SK-N-SH treated with all-trans-retinoic acid at 6 μM for 48 hours (cell line): ENCODE measurements at regions not wholly inside any gene's neighbourhood (a gene's known extent, or its start where the extent isn't known, plus 50 kb on each side); places are given as distances from the start of the nearest gene placed in this dataset.

ENCODE experiments used
- ATAC-seq: fragments of 200-7000 bp; cut with Tn5 transposase; 3 replicates; pipeline ENCODE4 v1.9.1; 2020; ENCODE audit warnings: mild to moderate bottlenecking, moderate library complexity
- ARNTL ChIP-seq: fragments of 450-650 bp; formaldehyde crosslinking; IDR thresholded peaks from 2 replicates; pipeline ENCODE4 v1.5.0; 2020; ENCODE audit warnings: low read depth, mild to moderate bottlenecking, moderate library complexity, borderline replicate concordance
- BACH2 ChIP-seq: fragments of 250-450 bp; sonication (Bioruptor Pico); IDR thresholded peaks from 2 replicates; pipeline ENCODE4 v1.9.0; 2021; ENCODE audit warnings: mild to moderate bottlenecking, borderline replicate concordance
- CREB5 ChIP-seq: fragments of 250-450 bp; sonication (Bioruptor Pico); IDR thresholded peaks from 2 replicates; pipeline ENCODE4 v1.5.1; 2020; ENCODE audit warnings: low read depth, mild to moderate bottlenecking, moderate library complexity
- CSDC2 ChIP-seq: fragments of 250-450 bp; sonication (Bioruptor Pico); IDR thresholded peaks from 2 replicates; pipeline ENCODE4 v1.5.0; 2020; ENCODE audit warnings: mild to moderate bottlenecking, moderate library complexity
- GLIS3 ChIP-seq: fragments of 250-450 bp; sonication (Bioruptor Pico); IDR thresholded peaks from 2 replicates; pipeline ENCODE4 v1.5.0; 2020; ENCODE audit warnings: mild to moderate bottlenecking, moderate library complexity
- ISL1 ChIP-seq: fragments of 250-450 bp; sonication (Bioruptor Pico); IDR thresholded peaks from 2 replicates; pipeline ENCODE4 v2.1.2; 2022; ENCODE audit warnings: mild to moderate bottlenecking, moderate library complexity
- OSR1 ChIP-seq: fragments of 250-450 bp; sonication (Bioruptor Pico); IDR thresholded peaks from 2 replicates; pipeline ENCODE4 v1.8.0; 2022; ENCODE audit warnings: moderate library complexity, mild to moderate bottlenecking, inconsistent platforms
- PATZ1 ChIP-seq: fragments of 250-450 bp; sonication (Bioruptor Pico); IDR thresholded peaks from 2 replicates; pipeline ENCODE4 v1.8.0; 2020; ENCODE audit warnings: mild to moderate bottlenecking, moderate library complexity, borderline replicate concordance
- PPARA ChIP-seq: fragments of 250-450 bp; sonication (Bioruptor Pico); IDR thresholded peaks from 2 replicates; pipeline ENCODE4 v1.5.0; 2020; ENCODE audit warnings: mild to moderate bottlenecking, borderline replicate concordance
- RARB ChIP-seq: fragments of 250-450 bp; sonication (Bioruptor Pico); IDR thresholded peaks from 2 replicates; pipeline ENCODE4 v1.8.0; 2021; ENCODE audit warnings: mild to moderate bottlenecking, moderate library complexity
- SNAI2 ChIP-seq: fragments of 250-450 bp; sonication (Bioruptor Pico); IDR thresholded peaks from 2 replicates; pipeline ENCODE4 v1.5.0; 2020; ENCODE audit warnings: mild to moderate bottlenecking, moderate library complexity
- TCF4 ChIP-seq: fragments of 250-450 bp; sonication (Bioruptor Pico); IDR thresholded peaks from 2 replicates; pipeline ENCODE4 v1.8.0; 2021; ENCODE audit warnings: mild to moderate bottlenecking, moderate library complexity, borderline replicate concordance
- TOX ChIP-seq: fragments of 250-450 bp; sonication (Bioruptor Pico); IDR thresholded peaks from 2 replicates; pipeline ENCODE4 v1.8.0; 2021; ENCODE audit warnings: mild to moderate bottlenecking, moderate library complexity, borderline replicate concordance
- ZC3H10 ChIP-seq: fragments of 250-450 bp; sonication (Bioruptor Pico); IDR thresholded peaks from 2 replicates; pipeline ENCODE4 v1.5.1; 2021; ENCODE audit warnings: mild to moderate bottlenecking, moderate library complexity
- ZFP3 ChIP-seq: fragments of 250-450 bp; sonication (Bioruptor Pico); IDR thresholded peaks from 2 replicates; pipeline ENCODE4 v1.5.0; 2020; ENCODE audit warnings: mild to moderate bottlenecking, moderate library complexity
- ZNF565 ChIP-seq: fragments of 450-650 bp; formaldehyde crosslinking; conservative IDR thresholded peaks from 2 replicates; pipeline ENCODE4 v1.5.0; 2020; ENCODE audit warnings: low read depth, mild to moderate bottlenecking, moderate library complexity
- ZNF70 ChIP-seq: fragments of 450-650 bp; formaldehyde crosslinking; IDR thresholded peaks from 2 replicates; pipeline ENCODE4 v1.5.0; 2020; ENCODE audit warnings: mild to moderate bottlenecking, moderate library complexity
- ZNF8 ChIP-seq: fragments of 450-650 bp; formaldehyde crosslinking; IDR thresholded peaks from 2 replicates; pipeline ENCODE4 v1.5.0; 2020; ENCODE audit warnings: mild to moderate bottlenecking, moderate library complexity
- TF ChIP-seq, protein P1 (sequence below): fragments of 250-450 bp; sonication (Bioruptor Pico); IDR thresholded peaks from 2 replicates; pipeline ENCODE4 v1.8.0; 2021; ENCODE audit warnings: low read depth, mild to moderate bottlenecking, moderate library complexity, borderline replicate concordance
- TF ChIP-seq, protein P2 (sequence below): fragments of 250-450 bp; sonication (Bioruptor Pico); IDR thresholded peaks from 2 replicates; pipeline ENCODE4 v1.5.1; 2021; ENCODE audit warnings: mild to moderate bottlenecking, moderate library complexity
- TF ChIP-seq, protein P3 (sequence below): fragments of 250-450 bp; sonication (Bioruptor Pico); IDR thresholded peaks from 2 replicates; pipeline ENCODE4 v1.5.0; 2020; ENCODE audit warnings: mild to moderate bottlenecking, moderate library complexity

DNA sequence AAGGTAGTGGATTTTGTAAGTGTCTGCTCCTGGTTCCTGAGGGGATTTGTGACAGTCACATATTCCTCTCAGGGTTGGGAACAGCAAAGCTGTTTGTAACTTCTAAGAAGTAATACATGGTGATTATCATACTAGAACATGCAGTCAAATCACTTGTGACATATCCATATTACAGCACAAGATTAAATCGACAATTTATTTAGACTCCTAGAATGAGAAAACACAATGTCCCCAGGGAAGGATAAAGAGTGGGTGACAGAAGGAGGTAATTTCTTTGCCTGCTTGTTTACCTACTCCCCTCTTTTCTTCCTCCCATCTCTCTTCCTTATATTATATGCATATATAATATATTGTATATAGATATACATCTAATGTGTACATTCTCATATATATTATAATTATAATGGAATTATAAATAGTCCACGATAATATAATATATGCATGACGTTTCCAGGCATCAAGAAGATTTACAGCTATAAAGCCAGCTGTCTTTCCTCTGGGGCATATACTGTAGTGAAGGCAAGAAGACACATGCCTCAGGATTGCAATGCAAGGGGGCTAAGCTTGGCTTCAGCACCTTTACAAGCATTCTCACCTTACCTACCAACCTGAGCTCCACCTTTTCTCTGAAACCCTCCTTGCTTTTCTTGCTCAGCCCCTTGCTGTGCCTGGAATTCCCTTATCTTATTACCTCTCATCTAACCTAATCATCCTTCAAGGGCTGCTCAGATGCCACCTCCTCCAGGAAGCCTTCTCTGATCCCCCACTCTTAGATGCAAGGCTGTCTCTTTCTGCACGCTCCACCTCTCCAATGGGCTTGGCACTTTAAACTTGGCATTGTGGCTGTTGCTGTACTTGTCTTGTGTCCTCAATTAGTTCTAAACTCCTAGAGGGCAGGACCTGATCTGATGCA is 73.1 kb upstream of the PIAS1 start:
- no peak for ATAC-seq
- no peak for TF ChIP-seq ZFP3 (CRISPR knock-in tag)
- TF ChIP-seq TCF4 (CRISPR knock-in tag): no peak
- no peak for TF ChIP-seq ARNTL (CRISPR knock-in tag)
- TF ChIP-seq ISL1 (CRISPR knock-in tag): no peak
- TF ChIP-seq PPARA (CRISPR knock-in tag): no peak

DNA sequence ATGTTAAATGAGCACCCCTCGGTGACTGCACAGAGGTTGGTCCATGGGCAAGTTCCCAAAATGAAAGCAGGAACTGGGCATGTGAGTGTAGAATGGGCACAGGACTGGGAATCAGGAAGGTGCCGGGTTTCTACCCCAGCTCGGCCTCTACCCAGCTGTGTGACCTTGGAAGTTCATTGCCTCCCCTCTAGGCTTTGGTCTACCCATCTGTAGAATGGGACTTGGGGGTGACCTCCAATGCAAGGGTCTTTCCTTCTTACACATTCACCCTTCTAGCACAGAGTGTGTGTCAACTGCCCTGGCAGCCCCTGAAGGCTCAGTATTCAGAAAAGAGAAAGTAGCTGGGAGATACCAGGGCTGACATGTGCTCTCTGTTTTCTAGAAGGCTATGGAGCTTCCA is 72.3 kb upstream of the PIAS1 start:
- TF ChIP-seq CSDC2 (CRISPR knock-in tag): no peak

GRCh38 chr15:67991706-67992105 is 62.4 kb upstream of the PIAS1 start:
- TF ChIP-seq CSDC2 (CRISPR knock-in tag) (no peak), RARB (no peak), TCF4 (CRISPR knock-in tag) (no peak), GLIS3 (no peak), ZNF70 (CRISPR knock-in tag) (no peak), ARNTL (CRISPR knock-in tag) (no peak), SNAI2 (CRISPR knock-in tag) (no peak), PATZ1 (no peak), ZNF8 (no peak), BACH2 (no peak), CREB5 (CRISPR knock-in tag) (no peak), ZNF565 (no peak)
- TF ChIP-seq, protein P1, sequence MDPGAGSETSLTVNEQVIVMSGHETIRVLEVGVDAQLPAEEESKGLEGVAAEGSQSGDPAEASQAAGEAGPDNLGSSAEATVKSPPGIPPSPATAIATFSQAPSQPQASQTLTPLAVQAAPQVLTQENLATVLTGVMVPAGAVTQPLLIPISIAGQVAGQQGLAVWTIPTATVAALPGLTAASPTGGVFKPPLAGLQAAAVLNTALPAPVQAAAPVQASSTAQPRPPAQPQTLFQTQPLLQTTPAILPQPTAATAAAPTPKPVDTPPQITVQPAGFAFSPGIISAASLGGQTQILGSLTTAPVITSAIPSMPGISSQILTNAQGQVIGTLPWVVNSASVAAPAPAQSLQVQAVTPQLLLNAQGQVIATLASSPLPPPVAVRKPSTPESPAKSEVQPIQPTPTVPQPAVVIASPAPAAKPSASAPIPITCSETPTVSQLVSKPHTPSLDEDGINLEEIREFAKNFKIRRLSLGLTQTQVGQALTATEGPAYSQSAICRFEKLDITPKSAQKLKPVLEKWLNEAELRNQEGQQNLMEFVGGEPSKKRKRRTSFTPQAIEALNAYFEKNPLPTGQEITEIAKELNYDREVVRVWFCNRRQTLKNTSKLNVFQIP: no peak
- TF ChIP-seq, protein P2, sequence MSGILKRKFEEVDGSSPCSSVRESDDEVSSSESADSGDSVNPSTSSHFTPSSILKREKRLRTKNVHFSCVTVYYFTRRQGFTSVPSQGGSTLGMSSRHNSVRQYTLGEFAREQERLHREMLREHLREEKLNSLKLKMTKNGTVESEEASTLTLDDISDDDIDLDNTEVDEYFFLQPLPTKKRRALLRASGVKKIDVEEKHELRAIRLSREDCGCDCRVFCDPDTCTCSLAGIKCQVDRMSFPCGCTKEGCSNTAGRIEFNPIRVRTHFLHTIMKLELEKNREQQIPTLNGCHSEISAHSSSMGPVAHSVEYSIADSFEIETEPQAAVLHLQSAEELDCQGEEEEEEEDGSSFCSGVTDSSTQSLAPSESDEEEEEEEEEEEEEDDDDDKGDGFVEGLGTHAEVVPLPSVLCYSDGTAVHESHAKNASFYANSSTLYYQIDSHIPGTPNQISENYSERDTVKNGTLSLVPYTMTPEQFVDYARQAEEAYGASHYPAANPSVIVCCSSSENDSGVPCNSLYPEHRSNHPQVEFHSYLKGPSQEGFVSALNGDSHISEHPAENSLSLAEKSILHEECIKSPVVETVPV (CRISPR knock-in tag): no peak
- ATAC-seq: no peak

More for the DNA sequence above, 72.3 kb upstream of the PIAS1 start:
- no peak for ATAC-seq

- TF ChIP-seq, protein P3, sequence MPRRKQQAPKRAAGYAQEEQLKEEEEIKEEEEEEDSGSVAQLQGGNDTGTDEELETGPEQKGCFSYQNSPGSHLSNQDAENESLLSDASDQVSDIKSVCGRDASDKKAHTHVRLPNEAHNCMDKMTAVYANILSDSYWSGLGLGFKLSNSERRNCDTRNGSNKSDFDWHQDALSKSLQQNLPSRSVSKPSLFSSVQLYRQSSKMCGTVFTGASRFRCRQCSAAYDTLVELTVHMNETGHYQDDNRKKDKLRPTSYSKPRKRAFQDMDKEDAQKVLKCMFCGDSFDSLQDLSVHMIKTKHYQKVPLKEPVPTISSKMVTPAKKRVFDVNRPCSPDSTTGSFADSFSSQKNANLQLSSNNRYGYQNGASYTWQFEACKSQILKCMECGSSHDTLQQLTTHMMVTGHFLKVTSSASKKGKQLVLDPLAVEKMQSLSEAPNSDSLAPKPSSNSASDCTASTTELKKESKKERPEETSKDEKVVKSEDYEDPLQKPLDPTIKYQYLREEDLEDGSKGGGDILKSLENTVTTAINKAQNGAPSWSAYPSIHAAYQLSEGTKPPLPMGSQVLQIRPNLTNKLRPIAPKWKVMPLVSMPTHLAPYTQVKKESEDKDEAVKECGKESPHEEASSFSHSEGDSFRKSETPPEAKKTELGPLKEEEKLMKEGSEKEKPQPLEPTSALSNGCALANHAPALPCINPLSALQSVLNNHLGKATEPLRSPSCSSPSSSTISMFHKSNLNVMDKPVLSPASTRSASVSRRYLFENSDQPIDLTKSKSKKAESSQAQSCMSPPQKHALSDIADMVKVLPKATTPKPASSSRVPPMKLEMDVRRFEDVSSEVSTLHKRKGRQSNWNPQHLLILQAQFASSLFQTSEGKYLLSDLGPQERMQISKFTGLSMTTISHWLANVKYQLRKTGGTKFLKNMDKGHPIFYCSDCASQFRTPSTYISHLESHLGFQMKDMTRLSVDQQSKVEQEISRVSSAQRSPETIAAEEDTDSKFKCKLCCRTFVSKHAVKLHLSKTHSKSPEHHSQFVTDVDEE (CRISPR knock-in tag): no peak
- TF ChIP-seq, protein P1: no peak
- TF ChIP-seq ZFP3 (CRISPR knock-in tag) (no peak), RARB (no peak), GLIS3 (no peak), BACH2 (no peak), ZC3H10 (no peak), PATZ1 (no peak), TOX (CRISPR knock-in tag) (no peak), TCF4 (CRISPR knock-in tag) (no peak), OSR1 (no peak), SNAI2 (CRISPR knock-in tag) (no peak), ZNF8 (no peak)
- no peak for ATAC-seq
Measured at GRCh38 chr15:67992411-67992810, 61.7 kb upstream of the PIAS1 start.
